H1 (cell line): ENCODE measurements at regions not wholly inside any gene's neighbourhood (a gene's known extent, or its start where the extent isn't known, plus 50 kb on each side); places are given as distances from the start of the nearest gene placed in this dataset.

Experiments used
- ATF3 ChIP-seq: IDR thresholded peaks from 2 replicates; pipeline ENCODE4 v1.6.1; 2011; ENCODE audit warnings: low read depth, mild to moderate bottlenecking, low read length; ENCODE audit not compliant: insufficient read depth
- BCL11A ChIP-seq, 2 experiments: IDR thresholded peaks; one replicate each; pipeline ENCODE4 v1.6.1; 2011; ENCODE audit warnings: low read depth in 2 of 2, low read length in 2 of 2, mild to moderate bottlenecking in 2 of 2
- CBX8 ChIP-seq: fragments of 300-800, 300-1000 bp; sonication (generic); IDR thresholded peaks from 2 replicates; pipeline ENCODE4 v1.7.1; 2016; ENCODE audit warnings: low read depth, low read length, borderline replicate concordance
- CTCF ChIP-seq, 3 experiments: IDR thresholded peaks; 1 replicate in 2 of 3; 2 replicates in 1 of 3; pipeline versions ENCODE4 v1.5.1 to v1.6.1; 2011; ENCODE audit warnings: low read length in 3 of 3, mild to moderate bottlenecking in 3 of 3, inconsistent platforms in 2 of 3, low read depth in 1 of 3, moderate library complexity in 1 of 3; ENCODE audit not compliant: insufficient read depth in 1 of 3; ENCODE audit errors: control extremely low read depth in 1 of 3
- EGR1 ChIP-seq: IDR thresholded peaks from 2 replicates; pipeline ENCODE4 v1.6.1; 2011; ENCODE audit warnings: low read depth, low read length, borderline replicate concordance
- EZH2 ChIP-seq: fragments of 200-600 bp; sonication (generic); IDR thresholded peaks from 2 replicates; pipeline ENCODE4 v1.7.1; 2012; ENCODE audit warnings: low read depth, mild to moderate bottlenecking, moderate library complexity, low read length, inconsistent platforms; ENCODE audit not compliant: severe bottlenecking
- JUN ChIP-seq: IDR thresholded peaks from 2 replicates; pipeline ENCODE4 v1.6.1; 2011; ENCODE audit warnings: low read depth, mild to moderate bottlenecking, improper control_type of control experiment, low read length
- KDM5A ChIP-seq: fragments of 200-600 bp; IDR thresholded peaks from 2 replicates; pipeline ENCODE4 v1.7.1; 2012; ENCODE audit warnings: mild to moderate bottlenecking, low read length, inconsistent platforms, mixed read lengths
- MAX ChIP-seq: IDR thresholded peaks from 2 replicates; pipeline ENCODE4 v1.6.1; 2012; ENCODE audit warnings: inconsistent platforms
- POLR2A ChIP-seq, 2 experiments: IDR thresholded peaks; 1 replicate in 1 of 2; 2 replicates in 1 of 2; pipeline ENCODE4 v1.6.1; 2011; ENCODE audit warnings: low read depth in 2 of 2, low read length in 2 of 2, mild to moderate bottlenecking in 2 of 2; ENCODE audit errors: control extremely low read depth in 1 of 2
- USF2 ChIP-seq: IDR thresholded peaks from 2 replicates; pipeline ENCODE4 v1.6.1; 2011; ENCODE audit warnings: low read length, improper control_type of control experiment

- TF ChIP-seq EZH2: no peak
- no peak for TF ChIP-seq CTCF (IDR thresholded peaks at IDR 0.05; ENCODE audit: control extremely low read depth in 1 of 3, insufficient read depth in 1 of 3, low read depth in 1 of 3, low read length in 3 of 3)
- no peak for TF ChIP-seq BCL11A (IDR thresholded peaks at IDR 0.05; ENCODE audit: low read depth in 2 of 2, low read length in 2 of 2)
- TF ChIP-seq JUN: no peak
- no peak for TF ChIP-seq MAX
- TF ChIP-seq ATF3: no peak
- no peak for TF ChIP-seq EGR1
- TF ChIP-seq USF2: no peak
- TF ChIP-seq CBX8: no peak
- no peak for TF ChIP-seq KDM5A
- no peak for TF ChIP-seq POLR2A (IDR thresholded peaks at IDR 0.05; ENCODE audit: control extremely low read depth in 1 of 2, low read depth in 2 of 2, low read length in 2 of 2)
Measured at GRCh38 chr14:81677736-81678135, 144.1 kb upstream of the SEL1L start.
